DND-41 (cell line): ENCODE measurements at regions not wholly inside any gene's neighbourhood (a gene's known extent, or its start where the extent isn't known, plus 50 kb on each side); places are given as distances from the start of the nearest gene placed in this dataset.

ENCODE experiments used
- EZH2 ChIP-seq: IDR thresholded peaks from 3 replicates; pipeline ENCODE4 v1.6.1; 2012; ENCODE audit warnings: borderline replicate concordance, low read depth, mild to moderate bottlenecking, moderate library complexity, low read length, inconsistent platforms; ENCODE audit not compliant: severe bottlenecking
- TF ChIP-seq, protein P1 (sequence below): IDR thresholded peaks from 2 replicates; pipeline ENCODE4 v1.5.1; 2012; ENCODE audit warnings: borderline replicate concordance, low read length, moderate library complexity, mild to moderate bottlenecking; ENCODE audit not compliant: poor library complexity, severe bottlenecking; ENCODE audit errors: extremely low read depth

GRCh38 chr6:157753291-157753690 is 69.8 kb upstream of the SNX9 start:
- TF ChIP-seq, protein P1, sequence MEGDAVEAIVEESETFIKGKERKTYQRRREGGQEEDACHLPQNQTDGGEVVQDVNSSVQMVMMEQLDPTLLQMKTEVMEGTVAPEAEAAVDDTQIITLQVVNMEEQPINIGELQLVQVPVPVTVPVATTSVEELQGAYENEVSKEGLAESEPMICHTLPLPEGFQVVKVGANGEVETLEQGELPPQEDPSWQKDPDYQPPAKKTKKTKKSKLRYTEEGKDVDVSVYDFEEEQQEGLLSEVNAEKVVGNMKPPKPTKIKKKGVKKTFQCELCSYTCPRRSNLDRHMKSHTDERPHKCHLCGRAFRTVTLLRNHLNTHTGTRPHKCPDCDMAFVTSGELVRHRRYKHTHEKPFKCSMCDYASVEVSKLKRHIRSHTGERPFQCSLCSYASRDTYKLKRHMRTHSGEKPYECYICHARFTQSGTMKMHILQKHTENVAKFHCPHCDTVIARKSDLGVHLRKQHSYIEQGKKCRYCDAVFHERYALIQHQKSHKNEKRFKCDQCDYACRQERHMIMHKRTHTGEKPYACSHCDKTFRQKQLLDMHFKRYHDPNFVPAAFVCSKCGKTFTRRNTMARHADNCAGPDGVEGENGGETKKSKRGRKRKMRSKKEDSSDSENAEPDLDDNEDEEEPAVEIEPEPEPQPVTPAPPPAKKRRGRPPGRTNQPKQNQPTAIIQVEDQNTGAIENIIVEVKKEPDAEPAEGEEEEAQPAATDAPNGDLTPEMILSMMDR, result no peak
- no peak for TF ChIP-seq EZH2
